PC-9 (cell line): ENCODE measurements at regions not wholly inside any gene's neighbourhood (a gene's known extent, or its start where the extent isn't known, plus 50 kb on each side); places are given as distances from the start of the nearest gene placed in this dataset.

ENCODE experiments used
- EZH2 ChIP-seq: fragments of 200-600 bp; sonication (generic); IDR thresholded peaks from 2 replicates; pipeline ENCODE4 v1.8.0; 2017; ENCODE audit warnings: antibody characterized with exemption, low read depth
- TF ChIP-seq, protein P1 (sequence below): fragments of 200-600 bp; sonication (generic); conservative IDR thresholded peaks from 2 replicates; pipeline ENCODE4 v1.6.1; 2017; ENCODE audit warnings: mixed run types, antibody characterized with exemption, mild to moderate bottlenecking, moderate library complexity

GRCh38 chr22:44574640-44575380, 76.8 kb upstream of the RTL6 start:
- TF ChIP-seq EZH2, result no peak
- TF ChIP-seq, protein P1, sequence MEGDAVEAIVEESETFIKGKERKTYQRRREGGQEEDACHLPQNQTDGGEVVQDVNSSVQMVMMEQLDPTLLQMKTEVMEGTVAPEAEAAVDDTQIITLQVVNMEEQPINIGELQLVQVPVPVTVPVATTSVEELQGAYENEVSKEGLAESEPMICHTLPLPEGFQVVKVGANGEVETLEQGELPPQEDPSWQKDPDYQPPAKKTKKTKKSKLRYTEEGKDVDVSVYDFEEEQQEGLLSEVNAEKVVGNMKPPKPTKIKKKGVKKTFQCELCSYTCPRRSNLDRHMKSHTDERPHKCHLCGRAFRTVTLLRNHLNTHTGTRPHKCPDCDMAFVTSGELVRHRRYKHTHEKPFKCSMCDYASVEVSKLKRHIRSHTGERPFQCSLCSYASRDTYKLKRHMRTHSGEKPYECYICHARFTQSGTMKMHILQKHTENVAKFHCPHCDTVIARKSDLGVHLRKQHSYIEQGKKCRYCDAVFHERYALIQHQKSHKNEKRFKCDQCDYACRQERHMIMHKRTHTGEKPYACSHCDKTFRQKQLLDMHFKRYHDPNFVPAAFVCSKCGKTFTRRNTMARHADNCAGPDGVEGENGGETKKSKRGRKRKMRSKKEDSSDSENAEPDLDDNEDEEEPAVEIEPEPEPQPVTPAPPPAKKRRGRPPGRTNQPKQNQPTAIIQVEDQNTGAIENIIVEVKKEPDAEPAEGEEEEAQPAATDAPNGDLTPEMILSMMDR, result no peak
